ENCODE measurements at regions not wholly inside any gene's neighbourhood (a gene's known extent, or its start where the extent isn't known, plus 50 kb on each side); places are given as distances from the start of the nearest gene placed in this dataset.

GRCh38 chrX:63913719-63914118 is 128.7 kb upstream of the ARHGEF9 start:
- no peak for TF ChIP-seq CTCF (conservative IDR thresholded peaks at IDR 0.05; ENCODE audit: low read depth in 2 of 2)
- TF ChIP-seq EZH2 (IDR thresholded peaks at IDR 0.05; ENCODE audit: low read depth, unreplicated experiment): no peak
- TF ChIP-seq ZNF114 (CRISPR knock-in tag; IDR thresholded peaks at IDR 0.05): no peak
- no peak for TF ChIP-seq EZH2phosphoT487 (IDR thresholded peaks at IDR 0.05; ENCODE audit: unreplicated experiment)
- TF ChIP-seq POLR2AphosphoS5 (IDR thresholded peaks at IDR 0.05; ENCODE audit: low read depth): no peak
- TF ChIP-seq REST (IDR thresholded peaks at IDR 0.05; ENCODE audit: unreplicated experiment): no peak
- no peak for TF ChIP-seq NANOG (IDR thresholded peaks at IDR 0.05; ENCODE audit: borderline replicate concordance)
- TF ChIP-seq CREB1 (CRISPR knock-in tag; IDR thresholded peaks at IDR 0.05; ENCODE audit: low read depth): no peak
- no peak for TF ChIP-seq ETS1 (IDR thresholded peaks at IDR 0.05)
- TF ChIP-seq ZNF331 (CRISPR knock-in tag; IDR thresholded peaks at IDR 0.05; ENCODE audit: low read depth): no peak
- no peak for TF ChIP-seq JUNB (IDR thresholded peaks at IDR 0.05; ENCODE audit: unreplicated experiment)
- TF ChIP-seq ZNF462 (CRISPR knock-in tag; IDR thresholded peaks at IDR 0.05): no peak
- no peak for TF ChIP-seq STAT1 (IDR thresholded peaks at IDR 0.05; ENCODE audit: unreplicated experiment)
